Activated B cell treated with CpG ODN at 0.5 μM for 24 hours (primary cell): ENCODE measurements at regions not wholly inside any gene's neighbourhood (a gene's known extent, or its start where the extent isn't known, plus 50 kb on each side); places are given as distances from the start of the nearest gene placed in this dataset.
"Not testable (repeated sequence)": the region's sequence is repeated elsewhere in the genome, so short reads cannot be mapped to it uniquely, and the experiment has no call there.

Experiments used
- ATAC-seq: fragments of 200-7000 bp; cut with Tn5 transposase; one replicate; pipeline ENCODE4 v1.10.0; 2021; ENCODE audit warnings: low read depth, mild to moderate bottlenecking, moderate library complexity
- CTCF ChIA-PET: fragments of 350-600 bp; sonication (Branson Sonifier 250); formaldehyde crosslinking; loops from one replicate; lab custom pipeline; 2021; ENCODE audit warnings: antibody characterized with exemption; lab: Charles Lee
- POLR2A ChIA-PET: fragments of 350-600 bp; sonication (Branson Sonifier 250); formaldehyde crosslinking; loops from one replicate; lab custom pipeline; 2021; ENCODE audit warnings: antibody characterized with exemption; lab: Charles Lee
- DNase-seq: peaks from one replicate; pipeline ENCODE4 v3.0.0; 2022
- H3K27ac Mint-ChIP-seq: one replicate; pipeline ENCODE4 v1.8.0; 2020; ENCODE audit warnings: mixed read lengths
- H3K27me3 Mint-ChIP-seq: one replicate; pipeline ENCODE4 v1.8.0; 2021; ENCODE audit warnings: mixed read lengths
- H3K36me3 Mint-ChIP-seq: one replicate; pipeline ENCODE4 v1.8.0; 2021; ENCODE audit warnings: low read depth, mixed read lengths
- H3K4me1 Mint-ChIP-seq: one replicate; pipeline ENCODE4 v1.8.0; 2021; ENCODE audit warnings: mixed read lengths
- H3K4me3 Mint-ChIP-seq: one replicate; pipeline ENCODE4 v1.8.0; 2020; ENCODE audit warnings: mild to moderate bottlenecking, mixed read lengths
- H3K9me3 Mint-ChIP-seq: one replicate; pipeline ENCODE4 v1.8.0; 2020; ENCODE audit warnings: mixed read lengths
- intact Hi-C: fragments of 100-400 bp; cut with micrococcal nuclease; formaldehyde crosslinking; loops from one replicate; pipeline ENCODE4 v1.15.1; 2024
- TF ChIP-seq, protein P1 (sequence below): fragments of 200-600 bp; IDR thresholded peaks from one replicate; pipeline ENCODE4 v1.8.0; 2022; ENCODE audit warnings: antibody characterized with exemption, mild to moderate bottlenecking

DNA sequence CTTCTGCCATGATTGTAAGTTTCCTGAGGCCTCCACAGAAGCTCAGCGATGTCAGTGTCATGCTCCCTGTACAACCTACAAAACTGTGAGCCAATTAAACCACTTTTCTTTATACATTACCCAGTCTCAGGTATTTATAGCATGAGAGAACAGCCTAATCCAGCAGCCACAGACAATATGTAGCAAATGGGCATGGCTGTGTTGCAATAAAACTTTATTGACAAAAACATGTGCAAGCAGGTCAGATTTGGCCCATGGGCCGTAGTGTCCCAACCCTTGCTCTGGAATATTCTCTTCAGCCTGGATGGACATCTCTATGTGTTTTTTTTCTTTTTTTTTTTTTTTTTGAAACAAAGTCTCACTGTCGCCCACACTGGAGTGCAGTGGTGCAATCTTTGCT lies 60.9 kb upstream of the EEF2KMT start:
- intact Hi-C loops, result no loop called here
- Mint-ChIP-seq H3K4me3 (no peak overlapping the region), H3K27me3 (no peaks in the 10 kb centered on the region)

DNA sequence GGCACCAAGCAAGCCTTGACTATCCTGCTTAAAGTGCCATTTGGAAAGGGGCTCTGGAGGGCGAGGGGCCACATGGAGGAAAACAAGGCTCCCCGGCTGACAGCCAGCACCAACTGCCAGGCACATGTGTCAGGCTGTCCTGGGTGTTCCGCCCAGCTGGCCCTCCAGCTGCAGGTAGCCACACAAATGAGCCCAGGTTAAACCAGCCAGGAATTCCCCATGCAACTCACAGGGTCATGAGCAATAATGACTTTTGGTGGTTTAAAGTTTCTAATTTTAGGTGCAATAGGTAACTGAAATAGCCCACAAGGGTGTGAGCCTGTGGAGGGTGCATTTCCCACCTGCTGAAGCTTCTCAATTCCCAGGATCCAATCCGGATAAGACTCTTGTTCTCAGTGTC lies 58.9 kb upstream of the EEF2KMT start:
- H3K9me3 Mint-ChIP-seq, H3K4me1 Mint-ChIP-seq, H3K36me3 Mint-ChIP-seq, H3K27ac Mint-ChIP-seq, ATAC-seq, intact Hi-C loops, H3K4me3 Mint-ChIP-seq, CTCF ChIA-PET, H3K27me3 Mint-ChIP-seq, DNase-seq, POLR2A ChIA-PET: not testable (repeated sequence)

More for the DNA sequence above, 60.9 kb upstream of the EEF2KMT start:
- no peaks in the 10 kb centered on the region for H3K4me1 Mint-ChIP-seq
- H3K27ac Mint-ChIP-seq, result no peak overlapping the region
- DNase-seq, result no peak
- TF ChIP-seq, protein P1, sequence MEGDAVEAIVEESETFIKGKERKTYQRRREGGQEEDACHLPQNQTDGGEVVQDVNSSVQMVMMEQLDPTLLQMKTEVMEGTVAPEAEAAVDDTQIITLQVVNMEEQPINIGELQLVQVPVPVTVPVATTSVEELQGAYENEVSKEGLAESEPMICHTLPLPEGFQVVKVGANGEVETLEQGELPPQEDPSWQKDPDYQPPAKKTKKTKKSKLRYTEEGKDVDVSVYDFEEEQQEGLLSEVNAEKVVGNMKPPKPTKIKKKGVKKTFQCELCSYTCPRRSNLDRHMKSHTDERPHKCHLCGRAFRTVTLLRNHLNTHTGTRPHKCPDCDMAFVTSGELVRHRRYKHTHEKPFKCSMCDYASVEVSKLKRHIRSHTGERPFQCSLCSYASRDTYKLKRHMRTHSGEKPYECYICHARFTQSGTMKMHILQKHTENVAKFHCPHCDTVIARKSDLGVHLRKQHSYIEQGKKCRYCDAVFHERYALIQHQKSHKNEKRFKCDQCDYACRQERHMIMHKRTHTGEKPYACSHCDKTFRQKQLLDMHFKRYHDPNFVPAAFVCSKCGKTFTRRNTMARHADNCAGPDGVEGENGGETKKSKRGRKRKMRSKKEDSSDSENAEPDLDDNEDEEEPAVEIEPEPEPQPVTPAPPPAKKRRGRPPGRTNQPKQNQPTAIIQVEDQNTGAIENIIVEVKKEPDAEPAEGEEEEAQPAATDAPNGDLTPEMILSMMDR, result no peak
- CTCF ChIA-PET, result no interaction called here
- POLR2A ChIA-PET, result no interaction called here
- ATAC-seq, result no peak
- H3K36me3 Mint-ChIP-seq, result no peaks in the 10 kb centered on the region
- peaks cover 11% of the 10 kb centered on the region for H3K9me3 Mint-ChIP-seq

DNA sequence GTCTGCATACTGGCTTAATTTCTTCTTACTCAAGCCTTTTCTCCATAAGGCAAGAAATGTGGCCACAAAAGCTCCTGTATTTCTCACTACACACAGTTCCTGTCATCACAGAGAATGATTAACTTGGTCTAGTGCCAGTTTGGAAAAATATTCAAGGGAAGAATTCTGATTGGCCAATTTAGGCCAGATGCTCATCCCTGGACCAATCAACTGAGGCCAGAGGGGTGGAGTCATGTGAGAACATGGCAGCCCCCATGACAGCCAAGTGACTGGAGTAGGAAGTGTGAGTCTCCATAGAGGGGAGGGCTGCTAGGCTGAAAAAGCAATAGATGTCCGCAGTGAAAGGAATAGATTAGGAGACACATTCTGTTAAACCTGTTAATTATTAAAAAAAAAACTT lies 56.4 kb upstream of the EEF2KMT start:
- H3K9me3 Mint-ChIP-seq, DNase-seq, ATAC-seq, H3K27ac Mint-ChIP-seq, CTCF ChIA-PET, H3K4me1 Mint-ChIP-seq, H3K4me3 Mint-ChIP-seq, POLR2A ChIA-PET, H3K27me3 Mint-ChIP-seq, H3K36me3 Mint-ChIP-seq, intact Hi-C loops: not testable (repeated sequence)

DNA sequence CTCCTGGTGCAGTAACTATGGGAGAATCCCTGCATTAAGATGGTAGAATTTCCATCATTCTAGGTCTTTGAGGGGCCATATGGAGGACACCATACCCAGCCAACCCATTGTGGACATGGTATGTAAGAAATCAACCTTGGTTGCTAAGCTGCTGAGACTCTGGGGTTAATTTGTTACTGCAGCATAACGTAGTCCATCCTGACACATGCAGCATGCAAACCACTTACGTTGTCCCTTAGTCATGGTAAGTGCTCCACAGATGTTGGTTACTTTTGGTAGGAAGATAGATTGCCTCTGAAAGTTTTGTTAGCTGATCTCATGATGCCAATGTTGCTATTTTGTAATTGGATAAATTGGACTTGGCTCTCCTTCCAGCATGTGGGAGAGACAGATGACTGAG lies 53.8 kb upstream of the EEF2KMT start:
- DNase-seq, intact Hi-C loops, POLR2A ChIA-PET, H3K4me3 Mint-ChIP-seq, CTCF ChIA-PET, ATAC-seq, H3K27ac Mint-ChIP-seq, H3K27me3 Mint-ChIP-seq, H3K9me3 Mint-ChIP-seq, H3K36me3 Mint-ChIP-seq, H3K4me1 Mint-ChIP-seq: not testable (repeated sequence)
